H9 (cell line): ENCODE measurements at regions not wholly inside any gene's neighbourhood (a gene's known extent, or its start where the extent isn't known, plus 50 kb on each side); places are given as distances from the start of the nearest gene placed in this dataset.

Source experiments
- DNase-seq: peaks from one replicate; pipeline ENCODE4 v3.0.0-alpha.2; 2017
- H2AFZ ChIP-seq: one replicate; pipeline ENCODE4 v1.6.1; 2013; ENCODE audit warnings: mild to moderate bottlenecking, low read length, control low read depth, moderate library complexity
- H2AK5ac ChIP-seq: 2 replicates; pipeline ENCODE4 v1.6.1; 2013; ENCODE audit warnings: low read length, control low read depth, mixed read lengths; ENCODE audit not compliant: insufficient read length
- H2BK120ac ChIP-seq: one replicate; pipeline ENCODE4 v1.6.1; 2013; ENCODE audit warnings: low read depth, mild to moderate bottlenecking, low read length, control low read depth, inconsistent platforms; ENCODE audit not compliant: poor library complexity, severe bottlenecking
- H2BK12ac ChIP-seq: 2 replicates; pipeline ENCODE4 v1.6.1; 2013; ENCODE audit warnings: low read length, control low read depth, mixed read lengths, low read depth; ENCODE audit not compliant: insufficient read length
- H2BK15ac ChIP-seq: 2 replicates; pipeline ENCODE4 v1.6.1; 2013; ENCODE audit warnings: low read depth, low read length, control low read depth
- H2BK20ac ChIP-seq: one replicate; pipeline ENCODE4 v1.6.1; 2013; ENCODE audit warnings: low read depth, mild to moderate bottlenecking, low read length, control low read depth, inconsistent platforms; ENCODE audit not compliant: poor library complexity, severe bottlenecking
- H2BK5ac ChIP-seq: 2 replicates; pipeline ENCODE4 v1.6.1; 2013; ENCODE audit warnings: low read length, control low read depth, mixed read lengths; ENCODE audit not compliant: insufficient read length
- H3K14ac ChIP-seq: 2 replicates; pipeline ENCODE4 v1.6.1; 2013; ENCODE audit warnings: low read length, control low read depth; ENCODE audit not compliant: insufficient read depth
- H3K18ac ChIP-seq: 2 replicates; pipeline ENCODE4 v1.6.1; 2013; ENCODE audit warnings: low read depth, mild to moderate bottlenecking, mixed read lengths, low read length, control low read depth; ENCODE audit not compliant: insufficient read length
- H3K23ac ChIP-seq: 2 replicates; pipeline ENCODE4 v1.6.1; 2013; ENCODE audit warnings: low read length, control low read depth, mixed read lengths, low read depth; ENCODE audit not compliant: insufficient read length
- H3K23me2 ChIP-seq: 2 replicates; pipeline ENCODE4 v1.6.1; 2013; ENCODE audit warnings: low read depth, mild to moderate bottlenecking, mixed read lengths, low read length, control low read depth; ENCODE audit not compliant: insufficient read length, poor library complexity, severe bottlenecking
- H3K27ac ChIP-seq: 2 replicates; pipeline ENCODE4 v1.5.1; 2013; ENCODE audit warnings: low read length, control low read depth, mixed read lengths, low read depth; ENCODE audit not compliant: insufficient read length
- H3K27me3 ChIP-seq: 2 replicates; pipeline ENCODE4 v1.6.1; 2013; ENCODE audit warnings: low read length, control low read depth, inconsistent platforms; ENCODE audit not compliant: insufficient read depth
- H3K4ac ChIP-seq: 2 replicates; pipeline ENCODE4 v1.6.1; 2013; ENCODE audit warnings: low read depth, mild to moderate bottlenecking, control low read depth, inconsistent platforms, low read length, moderate library complexity
- H3K4me1 ChIP-seq: 2 replicates; pipeline ENCODE4 v1.6.1; 2013; ENCODE audit warnings: low read length, control low read depth, inconsistent platforms; ENCODE audit not compliant: insufficient read depth
- H3K4me2 ChIP-seq: 2 replicates; pipeline ENCODE4 v1.6.1; 2013; ENCODE audit warnings: low read length, control low read depth, mixed read lengths; ENCODE audit not compliant: insufficient read length, insufficient read depth
- H3K56ac ChIP-seq: 2 replicates; pipeline ENCODE4 v1.6.1; 2013; ENCODE audit warnings: low read depth, mild to moderate bottlenecking, mixed read lengths, low read length, control low read depth; ENCODE audit not compliant: insufficient read length
- H3K79me1 ChIP-seq: 2 replicates; pipeline ENCODE4 v1.6.1; 2013; ENCODE audit warnings: low read depth, mild to moderate bottlenecking, moderate library complexity, low read length, control low read depth, inconsistent platforms; ENCODE audit not compliant: insufficient read depth, poor library complexity, severe bottlenecking
- H3K79me2 ChIP-seq: 2 replicates; pipeline ENCODE4 v1.6.1; 2013; ENCODE audit warnings: low read length, control low read depth, inconsistent platforms; ENCODE audit not compliant: insufficient read depth
- H3K9ac ChIP-seq: 2 replicates; pipeline ENCODE4 v1.6.1; 2013; ENCODE audit warnings: low read length, control low read depth, mixed read lengths; ENCODE audit not compliant: insufficient read length; ENCODE audit errors: extremely low read depth
- H3K9me3 ChIP-seq: one replicate; pipeline ENCODE4 v1.6.1; 2013; ENCODE audit warnings: low read depth, low read length, inconsistent platforms; ENCODE audit not compliant: control insufficient read depth
- H3T11ph ChIP-seq: one replicate; pipeline ENCODE4 v1.6.1; 2013; ENCODE audit warnings: mild to moderate bottlenecking, low read length, control low read depth, inconsistent platforms
- H4K20me1 ChIP-seq: one replicate; pipeline ENCODE4 v1.6.1; 2013; ENCODE audit not compliant: control insufficient read depth, insufficient read length, insufficient read depth
- H4K5ac ChIP-seq: 2 replicates; pipeline ENCODE4 v1.6.1; 2013; ENCODE audit warnings: low read depth, mild to moderate bottlenecking, mixed read lengths, low read length, control low read depth; ENCODE audit not compliant: insufficient read length
- H4K8ac ChIP-seq: replicated peaks from 2 replicates; pipeline ENCODE4 v1.6.1; 2013; ENCODE audit warnings: low read length, control low read depth, mixed read lengths, low read depth; ENCODE audit not compliant: insufficient read length
- H4K91ac ChIP-seq: 2 replicates; pipeline ENCODE4 v1.6.1; 2013; ENCODE audit warnings: low read depth, mild to moderate bottlenecking, moderate library complexity, mixed read lengths, low read length, control low read depth; ENCODE audit not compliant: insufficient read length
- H3K27ac Mint-ChIP-seq, 3 experiments: 2 replicates in 2 of 3; 3 replicates in 1 of 3; pipeline ENCODE4 v1.8.0; 2020 to 2021; ENCODE audit warnings: mixed read lengths in 3 of 3, mild to moderate bottlenecking in 1 of 3, moderate library complexity in 1 of 3
- H3K27me3 Mint-ChIP-seq: 2 replicates; pipeline ENCODE4 v1.8.0; 2021; ENCODE audit warnings: low read depth, mild to moderate bottlenecking, moderate library complexity, mixed read lengths
- H3K36me3 Mint-ChIP-seq, 3 experiments: 2 replicates in 2 of 3; 3 replicates in 1 of 3; pipeline ENCODE4 v1.8.0; 2020 to 2021; ENCODE audit warnings: low read depth in 3 of 3, mixed read lengths in 3 of 3; ENCODE audit not compliant: insufficient read depth in 1 of 3
- H3K4me1 Mint-ChIP-seq, 2 experiments: 2 replicates each; pipeline ENCODE4 v1.8.0; 2020; ENCODE audit warnings: mixed read lengths in 2 of 2
- H3K4me3 Mint-ChIP-seq, 2 experiments: 2 replicates in 1 of 2; 3 replicates in 1 of 2; pipeline ENCODE4 v1.8.0; 2020 to 2021; ENCODE audit warnings: mild to moderate bottlenecking in 2 of 2, mixed read lengths in 2 of 2, moderate library complexity in 1 of 2
- H3K9me3 Mint-ChIP-seq, 2 experiments: 2 replicates in 1 of 2; 3 replicates in 1 of 2; pipeline ENCODE4 v1.8.0; 2020; ENCODE audit warnings: mild to moderate bottlenecking in 2 of 2, mixed read lengths in 2 of 2, moderate library complexity in 1 of 2
- CTCF ChIP-seq: fragments of 200-600 bp; sonication (generic); conservative IDR thresholded peaks from 3 replicates; pipeline ENCODE4 v1.8.0; 2021; ENCODE audit warnings: antibody characterized with exemption, mild to moderate bottlenecking
- WGBS: extraction: QIAGEN DNeasy Blood & Tissue Kit; methylation state at CpG from one replicate; pipeline ENCODE4 v1.1.7; 2013; ENCODE audit warnings: missing lambda C conversion rate, low lambda C conversion rate, mixed read lengths; ENCODE audit not compliant: insufficient read length; ENCODE audit errors: extremely low coverage; 5-methylcytosine and 5-hydroxymethylcytosine counted together

- no peak overlapping the region for H2BK5ac ChIP-seq
- no peaks in the 10 kb centered on the region for H3K9me3 ChIP-seq
- H3K23ac ChIP-seq = no peak overlapping the region
- peaks cover 14 to 17% of the 10 kb centered on the region in 2 experiments for H3K4me1 Mint-ChIP-seq
- no peak overlapping the region for H2BK120ac ChIP-seq
- no peak overlapping the region for H3K14ac ChIP-seq
- no peaks in the 10 kb centered on the region for H3K79me1 ChIP-seq
- no peak overlapping the region for H3T11ph ChIP-seq
- no peak overlapping the region for H3K4me2 ChIP-seq
- no peak overlapping the region for H2AFZ ChIP-seq
- no peak overlapping the region for H4K91ac ChIP-seq
- no peak overlapping the region for H3K9ac ChIP-seq
- no peak overlapping the region for H3K27ac ChIP-seq
- no peak overlapping the region for H3K4ac ChIP-seq
- H4K20me1 ChIP-seq = no peaks in the 10 kb centered on the region
- H2AK5ac ChIP-seq = no peak overlapping the region
- H3K56ac ChIP-seq = no peak overlapping the region
- no peaks in the 10 kb centered on the region for H3K27me3 ChIP-seq
- DNase-seq = no peak
- no peak overlapping the region for H4K8ac ChIP-seq
- no peaks in the 10 kb centered on the region for H3K23me2 ChIP-seq
- H2BK20ac ChIP-seq = no peak overlapping the region
- H2BK15ac ChIP-seq = no peak overlapping the region
- H2BK12ac ChIP-seq = no peak overlapping the region
- TF ChIP-seq CTCF = peak; percentile 43; the same call in 2 of the 3 replicates
- no peaks in the 10 kb centered on the region for H3K4me1 ChIP-seq
- no peak overlapping the region for H4K5ac ChIP-seq
- H3K27ac Mint-ChIP-seq = 0 out of 7 replicates have a peak overlapping the region, but pooled peaks of 1 of the 3 experiments have one; percentile 34
- peaks cover 6 to 10% (median 7%) of the 10 kb centered on the region in 3 experiments for H3K36me3 Mint-ChIP-seq
- no peak overlapping the region for H3K4me3 Mint-ChIP-seq
- no peaks in the 10 kb centered on the region for H3K79me2 ChIP-seq
- H3K9me3 Mint-ChIP-seq = peaks cover 15% of the 10 kb centered on the region in 2 experiments
- H3K27me3 Mint-ChIP-seq = peaks cover 2% of the 10 kb centered on the region
- H3K18ac ChIP-seq = no peak overlapping the region
- no CpG with 5 or more reads among the region's 8 CpGs for WGBS
Observed at GRCh38 chr16:87185308-87185707, 131.9 kb downstream of the C16orf95 start.
